DMS114 treated with DMSO at 0.1 percent for 48 hours (cell line): ENCODE measurements at regions not wholly inside any gene's neighbourhood (a gene's known extent, or its start where the extent isn't known, plus 50 kb on each side); places are given as distances from the start of the nearest gene placed in this dataset.
"Not testable (repeated sequence)": the region's sequence is repeated elsewhere in the genome, so short reads cannot be mapped to it uniquely, and the experiment has no call there.

Experiments
- DNase-seq: peaks from one replicate; lab custom pipeline; 2025; ENCODE audit not compliant: unreplicated experiment; lab: John Stamatoyannopoulos, UW

- DNase-seq: no peak
Measured at GRCh38 chr2:82084679-82085392, 1780.3 kb upstream of the LRRTM1 start.

GRCh38 chr2:82075875-82076274 is 1771.3 kb upstream of the LRRTM1 start:
- no peak for DNase-seq

- DNase-seq: no peak
Measured at GRCh38 chr2:82062463-82062862, 1757.9 kb upstream of the LRRTM1 start.

DNA sequence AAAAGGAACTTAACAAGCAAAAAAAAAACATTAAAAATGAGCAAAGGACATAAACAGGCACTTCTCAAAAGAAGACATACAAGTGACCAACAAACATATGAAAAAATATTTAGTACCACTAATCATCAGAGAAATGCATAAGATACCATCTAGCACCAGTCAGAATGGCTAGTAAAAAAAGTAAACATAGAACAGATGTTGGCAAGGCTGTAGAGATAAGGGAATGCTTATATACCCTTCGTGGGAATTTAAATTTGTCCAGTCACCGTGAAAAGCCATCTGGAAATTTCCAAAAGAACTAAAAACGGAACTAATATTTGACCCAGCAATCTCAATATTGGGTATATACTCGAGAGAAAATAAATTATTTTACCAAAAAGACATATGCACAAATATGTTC is 1751.3 kb upstream of the LRRTM1 start:
- DNase-seq: no peak

DNA sequence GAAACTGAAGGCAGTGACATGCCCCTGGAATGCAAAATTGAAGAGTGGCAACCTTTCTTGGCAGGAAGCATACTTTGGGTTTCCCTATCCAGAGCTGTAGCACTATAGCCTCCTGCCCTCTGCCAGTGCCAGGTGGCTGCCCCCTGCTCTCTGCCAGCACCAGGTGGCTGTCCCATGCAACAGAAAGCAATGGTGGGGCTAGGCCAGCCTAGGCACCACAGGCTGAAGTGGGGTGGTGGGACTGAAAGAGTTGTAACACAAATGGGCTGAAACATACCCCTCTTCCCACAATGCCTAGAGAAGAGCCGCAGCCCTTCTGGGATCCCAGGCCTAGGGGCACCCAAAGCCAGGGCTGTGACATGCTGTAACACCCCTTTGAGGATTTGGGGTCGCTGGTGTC is 1739.3 kb upstream of the LRRTM1 start:
- DNase-seq: no peak

DNA sequence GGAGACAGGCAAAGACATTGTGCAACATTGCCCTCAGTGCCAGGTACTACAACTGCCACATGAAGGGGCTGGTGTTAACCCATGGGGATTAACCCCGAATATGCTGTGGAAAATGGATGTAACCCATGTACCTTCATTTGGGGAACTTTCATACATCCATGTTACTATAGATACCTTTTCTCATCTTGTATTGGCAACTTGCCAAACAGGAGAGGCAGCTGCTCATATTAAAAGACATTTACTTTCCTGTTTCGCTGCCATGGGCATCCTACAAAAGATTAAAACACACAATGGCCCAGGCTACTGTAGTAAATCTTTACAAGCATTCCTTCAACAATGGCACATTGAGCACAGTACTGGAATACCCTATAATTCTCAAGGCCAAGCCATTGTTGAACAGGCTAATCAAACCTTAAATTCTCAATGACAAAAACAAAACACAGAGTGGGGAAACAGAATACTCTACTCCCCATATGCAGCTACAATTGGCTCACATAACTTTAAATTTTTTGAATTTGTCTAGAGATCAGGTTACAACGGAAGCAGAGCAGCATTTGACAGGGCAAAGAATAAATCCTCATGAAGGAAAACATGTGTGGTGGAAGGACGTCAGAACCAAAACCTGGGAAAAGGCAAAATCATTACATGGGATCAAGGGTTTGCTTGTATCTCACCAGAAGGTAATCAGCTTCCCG is 1723.5 kb upstream of the LRRTM1 start:
- DNase-seq: no peak

GRCh38 chr2:82023710-82024109 is 1719.2 kb upstream of the LRRTM1 start:
- DNase-seq: no peak

GRCh38 chr2:82013641-82014040 is 1709.1 kb upstream of the LRRTM1 start:
- no peak for DNase-seq

- DNase-seq: no peak
Measured at GRCh38 chr2:82007071-82007664, 1702.6 kb upstream of the LRRTM1 start.

DNA sequence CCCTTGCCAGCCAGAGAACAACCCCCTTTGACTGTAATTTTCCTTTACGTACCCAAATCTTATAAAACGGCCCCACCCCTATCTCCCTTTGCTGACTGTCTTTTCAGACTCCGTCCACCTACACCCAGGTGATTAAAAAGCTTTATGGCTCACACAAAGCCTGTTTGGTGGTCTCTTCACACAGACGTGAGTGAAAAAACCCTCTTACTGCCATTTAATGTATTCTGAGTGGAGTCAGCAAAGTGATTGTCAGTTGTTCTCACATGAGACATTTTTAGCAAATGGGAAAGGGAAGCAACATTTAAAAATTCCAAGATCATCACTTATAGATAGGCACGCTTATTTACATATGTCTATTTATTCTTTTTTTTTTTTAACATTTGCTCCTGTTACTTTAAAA is 1701.3 kb upstream of the LRRTM1 start:
- not testable (repeated sequence) for DNase-seq

DNA sequence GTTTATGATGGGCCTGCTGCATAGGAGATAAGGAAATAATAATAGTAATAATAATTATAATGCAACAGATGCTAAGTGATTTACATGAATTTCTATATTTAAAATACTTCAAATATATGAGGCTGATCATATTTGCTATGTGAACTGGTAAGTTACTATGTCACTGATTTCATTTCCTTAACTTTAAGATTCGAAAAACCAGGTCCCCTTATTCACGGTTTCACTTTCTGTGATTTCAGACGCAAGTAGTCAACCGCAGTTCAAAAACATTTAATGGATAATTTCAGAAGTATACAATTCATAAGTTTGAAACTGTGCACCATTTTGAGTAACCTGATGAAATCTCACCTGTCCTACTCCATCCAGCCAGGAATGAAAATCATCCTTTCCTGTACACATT is 1697.1 kb upstream of the LRRTM1 start:
- DNase-seq: no peak

DNA sequence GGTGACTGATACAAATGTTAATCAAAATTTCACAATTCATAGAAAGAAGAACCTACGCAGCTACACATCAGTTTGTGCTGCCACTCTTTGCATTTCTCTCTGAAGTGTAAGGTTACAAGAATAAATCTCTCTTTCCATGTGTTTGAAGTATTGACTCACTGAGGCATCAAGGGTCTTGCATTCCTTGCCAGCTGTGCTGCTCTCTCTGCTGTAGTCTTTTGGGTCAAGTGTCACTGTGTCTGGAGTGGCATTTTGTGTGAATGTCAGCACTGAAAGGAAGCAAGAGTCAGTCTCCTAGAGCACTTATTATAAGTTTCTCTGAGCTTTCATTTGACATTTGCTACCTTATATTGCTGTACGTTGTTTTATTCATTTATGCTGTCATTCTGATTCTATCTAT is 1696.1 kb upstream of the LRRTM1 start:
- no peak for DNase-seq

DNA sequence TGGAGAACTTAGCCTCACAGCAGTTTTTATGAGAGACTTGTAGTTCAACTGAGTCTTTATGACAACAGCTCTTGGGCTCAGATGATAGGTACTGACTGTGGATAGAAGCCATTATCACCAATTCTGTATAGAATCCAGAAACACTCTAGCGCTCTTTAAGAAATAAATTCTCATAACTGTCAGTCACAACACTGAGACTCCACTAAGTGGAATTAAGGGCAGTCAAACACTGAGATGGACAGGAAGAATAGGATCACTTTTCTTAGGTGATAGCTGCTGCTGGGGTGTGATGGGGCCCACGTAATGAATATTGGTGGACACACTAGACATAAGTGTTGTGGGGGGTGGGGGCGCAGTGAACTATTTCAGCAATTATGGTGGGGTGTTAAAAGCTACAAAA is 1691.8 kb upstream of the LRRTM1 start:
- DNase-seq: no peak

GRCh38 chr2:81991282-81991681 is 1686.7 kb upstream of the LRRTM1 start:
- DNase-seq: no peak

- DNase-seq: no peak
Measured at GRCh38 chr2:81987370-81987769, 1682.8 kb upstream of the LRRTM1 start.

- no peak for DNase-seq
Measured at GRCh38 chr2:81984969-81985637, 1680.6 kb upstream of the LRRTM1 start.

- no peak for DNase-seq
Measured at GRCh38 chr2:81981585-81981984, 1677.0 kb upstream of the LRRTM1 start.

DNA sequence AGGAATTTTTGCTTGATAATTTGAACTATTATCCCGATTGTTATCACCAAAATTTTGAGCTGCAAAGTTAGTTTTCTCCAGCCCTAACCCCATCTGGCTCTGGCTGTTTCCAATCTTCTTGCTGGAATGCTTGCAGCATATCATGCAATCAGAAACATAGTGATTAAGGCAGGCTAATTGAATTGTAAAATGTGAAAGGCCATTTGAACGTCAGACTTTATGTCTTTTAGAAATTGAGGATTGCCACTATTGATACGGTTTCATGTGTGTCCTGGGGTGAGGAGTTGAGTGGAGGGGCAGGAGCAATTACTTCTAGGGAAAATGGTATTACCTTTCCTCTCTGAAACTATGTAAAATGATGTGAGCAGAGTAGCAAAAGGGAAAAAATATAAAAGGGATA is 1674.5 kb upstream of the LRRTM1 start:
- DNase-seq: no peak

DNA sequence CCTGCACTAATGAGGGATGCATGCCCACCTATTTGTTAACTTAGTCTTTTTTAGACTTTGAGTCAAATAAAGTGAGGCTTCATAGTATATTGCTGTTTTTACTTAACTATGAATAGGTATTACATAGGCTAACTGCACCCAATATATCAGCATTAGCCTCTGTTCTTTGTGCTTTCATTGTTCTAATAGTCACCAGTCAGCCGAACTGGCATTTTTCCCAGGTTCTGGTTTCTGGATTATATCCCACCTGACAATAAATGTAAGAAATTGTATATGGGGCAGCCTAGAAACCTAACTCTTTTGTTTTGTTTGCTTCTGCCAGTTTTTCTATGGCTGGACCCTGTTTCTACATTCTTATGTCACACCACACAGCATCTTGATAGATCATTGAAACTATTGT is 1672.4 kb upstream of the LRRTM1 start:
- DNase-seq: no peak

- no peak for DNase-seq
Measured at GRCh38 chr2:81974216-81974615, 1669.7 kb upstream of the LRRTM1 start.

DNA sequence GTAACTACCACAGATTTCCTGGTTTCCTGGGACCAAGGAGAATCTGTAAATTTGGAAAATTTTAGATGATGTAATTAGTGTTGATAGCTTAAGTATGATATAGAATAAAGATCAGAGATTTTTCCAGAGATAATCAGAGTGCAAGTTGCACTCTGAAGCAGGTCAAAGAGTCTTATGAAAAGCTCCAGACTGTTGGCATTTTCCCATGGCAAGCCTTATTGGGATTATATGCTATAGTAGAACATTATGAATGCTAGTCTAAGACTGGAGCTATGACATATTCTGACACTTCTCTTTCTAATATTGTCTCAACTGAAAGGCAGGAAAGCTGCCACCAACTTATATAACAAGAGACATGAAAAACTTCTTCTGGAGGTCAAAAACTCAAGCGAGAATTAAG is 1638.3 kb upstream of the LRRTM1 start:
- no peak for DNase-seq

DNA sequence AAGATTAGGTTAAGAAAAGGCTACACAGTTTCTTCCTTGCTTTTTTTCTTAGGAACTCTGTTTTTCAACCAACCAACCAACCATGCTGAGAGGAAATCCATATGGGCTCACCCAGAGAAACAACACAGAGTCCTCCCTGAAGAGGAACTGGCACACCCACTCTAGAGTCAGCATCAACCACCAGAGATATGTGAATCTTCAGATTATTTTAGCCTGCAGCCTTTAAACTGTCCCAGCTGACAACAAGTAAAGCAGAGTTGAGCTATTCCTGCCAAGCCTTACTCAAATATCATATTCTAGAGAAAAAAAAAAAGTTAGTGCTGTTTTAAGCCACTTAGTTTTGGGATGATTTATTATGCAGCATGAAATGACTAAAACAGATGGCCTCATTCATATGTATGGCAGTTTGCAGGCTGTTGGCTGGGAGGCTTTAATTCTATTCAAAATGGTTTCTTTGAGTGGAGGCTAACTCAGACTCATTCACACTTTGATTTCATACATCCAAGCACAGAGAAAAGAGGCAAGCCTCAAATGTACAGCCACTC is 1637.7 kb upstream of the LRRTM1 start:
- no peak for DNase-seq
